Panc1 (cell line): ENCODE measurements at regions not wholly inside any gene's neighbourhood (a gene's known extent, or its start where the extent isn't known, plus 50 kb on each side); places are given as distances from the start of the nearest gene placed in this dataset.

Experiments used
- CTCF ChIP-seq: fragments of 450-650 bp; IDR thresholded peaks from 2 replicates; pipeline ENCODE4 v1.5.1; 2017; ENCODE audit warnings: mild to moderate bottlenecking
- POLR2AphosphoS5 ChIP-seq: IDR thresholded peaks from 2 replicates; pipeline ENCODE4 v1.6.1; 2012; ENCODE audit warnings: mild to moderate bottlenecking, low read depth, low read length, moderate library complexity
- REST ChIP-seq, 2 experiments: IDR thresholded peaks; 2 replicates each; pipeline ENCODE4 v1.6.1; 2011 to 2012; ENCODE audit warnings: low read depth in 2 of 2, control low read depth in 1 of 2, low read length in 1 of 2, mild to moderate bottlenecking in 1 of 2, moderate library complexity in 1 of 2; ENCODE audit not compliant: insufficient read depth in 1 of 2
- SIN3A ChIP-seq: IDR thresholded peaks from 2 replicates; pipeline ENCODE4 v1.6.1; 2012; ENCODE audit warnings: low read depth, mild to moderate bottlenecking, low read length, moderate library complexity, borderline replicate concordance; ENCODE audit not compliant: insufficient read depth
- TCF7L2 ChIP-seq: IDR thresholded peaks from 2 replicates; pipeline ENCODE4 v1.6.1; 2011; ENCODE audit warnings: mild to moderate bottlenecking, low read depth, low read length, inconsistent platforms

- no peak for TF ChIP-seq CTCF
- no peak for TF ChIP-seq SIN3A
- TF ChIP-seq POLR2AphosphoS5, result no peak
- no peak for TF ChIP-seq TCF7L2
- no peak for TF ChIP-seq REST (IDR thresholded peaks at IDR 0.05; ENCODE audit: insufficient read depth in 1 of 2, low read depth in 2 of 2, low read length in 1 of 2)
Observed at GRCh38 chr13:104532132-104532531, 1465.9 kb upstream of the SLC10A2 start.
